IMR-90 (cell line): ENCODE measurements at regions not wholly inside any gene's neighbourhood (a gene's known extent, or its start where the extent isn't known, plus 50 kb on each side); places are given as distances from the start of the nearest gene placed in this dataset.

Experiments used
- MXI1 ChIP-seq: IDR thresholded peaks from 2 replicates; pipeline ENCODE4 v1.6.1; 2012; ENCODE audit warnings: low read depth, mild to moderate bottlenecking, low read length, moderate library complexity, borderline replicate concordance
- POLR2A ChIP-seq: IDR thresholded peaks from 2 replicates; pipeline ENCODE4 v1.6.1; 2012; ENCODE audit warnings: mild to moderate bottlenecking, low read depth, low read length
- RAD21 ChIP-seq: IDR thresholded peaks from 2 replicates; pipeline ENCODE4 v1.6.1; 2012; ENCODE audit warnings: low read length, improper control_type of control experiment
- RFX5 ChIP-seq: IDR thresholded peaks from 2 replicates; pipeline ENCODE4 v1.8.0; 2012; ENCODE audit warnings: low read depth, mild to moderate bottlenecking, low read length, moderate library complexity
- TF ChIP-seq, protein P1 (sequence below): conservative IDR thresholded peaks from 2 replicates; pipeline ENCODE4 v1.5.1; 2012; ENCODE audit warnings: mild to moderate bottlenecking, low read depth, low read length, improper control_type of control experiment
- TF ChIP-seq, protein P2 (sequence below): fragments of 150-350 bp; IDR thresholded peaks from 2 replicates; pipeline ENCODE4 v1.6.1; 2017; ENCODE audit warnings: mild to moderate bottlenecking, antibody characterized with exemption, low read length, low read depth

DNA sequence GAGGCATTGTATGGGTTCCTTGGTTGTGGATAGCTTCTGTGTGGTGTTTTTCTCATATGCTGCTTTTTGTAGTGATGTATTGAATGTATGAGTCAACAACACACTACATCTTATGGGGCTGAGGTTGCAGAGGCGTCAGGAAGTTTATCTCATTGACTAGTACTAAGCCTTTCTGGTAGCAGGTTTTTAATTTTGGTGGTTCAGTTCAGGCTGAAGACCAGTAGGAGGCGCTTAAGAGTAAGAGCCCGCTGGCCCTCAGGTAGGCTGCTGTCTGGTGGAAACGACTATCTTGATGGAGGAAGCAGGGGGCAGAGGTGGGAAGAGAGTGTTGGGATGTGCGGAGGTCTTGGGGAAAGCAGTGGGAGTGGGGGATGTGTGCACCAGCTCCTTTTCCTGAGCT lies 62.4 kb downstream of the RTP4 start:
- TF ChIP-seq, protein P1, sequence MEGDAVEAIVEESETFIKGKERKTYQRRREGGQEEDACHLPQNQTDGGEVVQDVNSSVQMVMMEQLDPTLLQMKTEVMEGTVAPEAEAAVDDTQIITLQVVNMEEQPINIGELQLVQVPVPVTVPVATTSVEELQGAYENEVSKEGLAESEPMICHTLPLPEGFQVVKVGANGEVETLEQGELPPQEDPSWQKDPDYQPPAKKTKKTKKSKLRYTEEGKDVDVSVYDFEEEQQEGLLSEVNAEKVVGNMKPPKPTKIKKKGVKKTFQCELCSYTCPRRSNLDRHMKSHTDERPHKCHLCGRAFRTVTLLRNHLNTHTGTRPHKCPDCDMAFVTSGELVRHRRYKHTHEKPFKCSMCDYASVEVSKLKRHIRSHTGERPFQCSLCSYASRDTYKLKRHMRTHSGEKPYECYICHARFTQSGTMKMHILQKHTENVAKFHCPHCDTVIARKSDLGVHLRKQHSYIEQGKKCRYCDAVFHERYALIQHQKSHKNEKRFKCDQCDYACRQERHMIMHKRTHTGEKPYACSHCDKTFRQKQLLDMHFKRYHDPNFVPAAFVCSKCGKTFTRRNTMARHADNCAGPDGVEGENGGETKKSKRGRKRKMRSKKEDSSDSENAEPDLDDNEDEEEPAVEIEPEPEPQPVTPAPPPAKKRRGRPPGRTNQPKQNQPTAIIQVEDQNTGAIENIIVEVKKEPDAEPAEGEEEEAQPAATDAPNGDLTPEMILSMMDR = no peak
- TF ChIP-seq POLR2A (no peak), RAD21 (no peak), MXI1 (no peak), RFX5 (no peak)
- TF ChIP-seq, protein P2, sequence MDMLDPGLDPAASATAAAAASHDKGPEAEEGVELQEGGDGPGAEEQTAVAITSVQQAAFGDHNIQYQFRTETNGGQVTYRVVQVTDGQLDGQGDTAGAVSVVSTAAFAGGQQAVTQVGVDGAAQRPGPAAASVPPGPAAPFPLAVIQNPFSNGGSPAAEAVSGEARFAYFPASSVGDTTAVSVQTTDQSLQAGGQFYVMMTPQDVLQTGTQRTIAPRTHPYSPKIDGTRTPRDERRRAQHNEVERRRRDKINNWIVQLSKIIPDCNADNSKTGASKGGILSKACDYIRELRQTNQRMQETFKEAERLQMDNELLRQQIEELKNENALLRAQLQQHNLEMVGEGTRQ = no peak
